Activated CD4-positive, alpha-beta T cell treated with anti-CD3 and anti-CD28 coated beads for 4 hours (primary cell): ENCODE measurements at regions not wholly inside any gene's neighbourhood (a gene's known extent, or its start where the extent isn't known, plus 50 kb on each side); places are given as distances from the start of the nearest gene placed in this dataset.

Experiments
- DNase-seq, 2 donors: peaks; one replicate each; pipeline ENCODE4 v3.0.0-alpha.2; 2020

GRCh38 chr13:95352486-95352885, 51.2 kb upstream of the ABCC4 start:
- DNase-seq: no peak

GRCh38 chr13:95354156-95354555, 52.9 kb upstream of the ABCC4 start:
- no peak for DNase-seq

DNA sequence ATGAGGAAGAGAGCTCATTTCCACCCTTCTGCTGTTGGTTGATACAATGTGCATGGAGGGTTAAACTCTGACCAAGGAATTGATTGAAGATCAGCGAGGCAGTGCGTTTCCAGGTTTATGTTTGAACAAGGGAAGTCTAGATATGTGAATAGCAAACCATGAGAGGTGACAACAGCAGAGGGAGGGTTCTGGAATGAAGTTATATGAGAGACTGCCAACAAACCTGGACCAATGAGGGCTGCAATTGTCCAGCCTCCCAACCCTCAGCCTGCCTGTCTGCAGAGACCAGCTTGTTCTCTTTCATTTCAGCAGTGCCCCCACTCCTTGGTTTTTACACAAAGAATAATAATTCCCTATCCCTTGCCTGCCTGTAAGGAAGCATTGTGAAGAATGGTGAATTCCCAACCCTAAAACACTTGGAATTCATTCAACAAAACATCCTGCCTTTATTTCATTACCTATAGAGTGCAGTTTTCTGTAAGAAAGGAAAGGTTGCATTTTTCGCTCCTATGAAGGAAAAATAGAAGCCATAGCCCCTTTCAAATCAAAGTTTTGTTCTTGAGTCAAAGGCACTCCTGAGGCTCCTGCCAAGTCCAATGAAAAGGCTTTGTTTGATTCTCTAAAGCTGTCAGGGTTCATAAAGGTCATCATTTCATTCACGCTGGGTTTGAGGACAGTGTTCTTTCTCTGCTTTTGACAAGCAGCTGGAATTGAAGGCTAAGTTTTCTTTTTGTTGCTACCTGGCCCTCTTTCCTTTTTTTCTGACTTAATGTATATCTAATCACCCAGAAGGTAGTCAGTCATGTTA, 53.6 kb upstream of the ABCC4 start:
- DNase-seq: no peak

DNA sequence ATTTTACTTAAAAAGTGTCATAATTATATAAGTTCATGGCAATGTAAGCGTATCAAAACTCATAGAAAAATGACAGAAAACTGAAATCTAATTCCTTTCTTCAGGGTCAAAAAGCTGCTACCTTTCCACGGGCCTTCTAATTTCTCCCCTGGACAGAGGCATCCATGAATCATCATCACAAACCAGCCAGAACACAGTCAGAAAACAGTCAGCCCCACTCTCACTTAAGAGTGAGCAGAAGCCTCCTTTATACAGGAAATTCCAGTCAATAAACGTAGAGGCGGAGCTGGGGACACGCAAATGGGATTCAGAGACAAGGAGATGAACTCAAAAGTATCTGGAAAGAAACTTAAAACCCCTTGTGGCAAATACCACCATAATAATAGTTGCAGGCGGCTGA, 54.2 kb upstream of the ABCC4 start:
- DNase-seq: no peak

GRCh38 chr13:95356916-95357315, 55.7 kb upstream of the ABCC4 start:
- no peak for DNase-seq

DNA sequence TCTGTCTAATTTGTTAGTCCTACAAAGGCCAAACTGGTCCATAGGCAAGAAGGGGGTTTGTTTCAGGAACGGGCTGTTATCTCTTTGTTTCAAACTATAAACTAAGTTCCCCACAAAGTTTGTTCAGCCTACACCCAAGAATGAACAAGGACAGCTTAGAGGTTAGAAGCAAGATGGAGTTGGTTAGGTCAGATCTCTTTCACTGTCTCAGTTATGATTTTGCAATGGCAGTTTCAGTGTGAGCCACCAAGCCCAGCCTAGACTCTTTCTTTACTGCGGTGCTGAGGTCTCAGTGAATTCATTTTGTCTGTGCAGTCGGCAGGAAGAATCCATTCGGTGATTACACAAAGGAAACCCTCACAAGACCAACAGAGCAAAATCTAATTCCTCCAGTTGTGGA, 56.6 kb upstream of the ABCC4 start:
- DNase-seq: no peak

DNA sequence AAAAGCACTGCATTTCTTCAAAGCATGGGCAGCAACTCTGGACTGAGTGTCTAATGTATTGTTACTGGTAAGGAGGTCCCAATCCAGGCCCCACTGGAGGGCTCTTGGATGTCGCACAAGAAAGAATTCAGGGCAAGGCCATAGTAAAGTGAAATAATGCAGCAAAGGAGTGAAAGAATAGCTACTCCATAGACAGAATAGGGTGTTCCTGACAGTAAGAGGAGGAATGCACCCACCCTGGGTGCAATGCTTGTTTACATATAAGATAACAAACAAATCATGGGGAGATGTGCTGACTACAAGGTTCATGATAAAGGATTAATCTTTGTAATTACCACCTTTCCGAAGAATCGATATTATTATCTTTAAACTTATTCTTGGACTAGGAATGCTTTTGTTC, 58.8 kb upstream of the ABCC4 start:
- DNase-seq: no peak

DNA sequence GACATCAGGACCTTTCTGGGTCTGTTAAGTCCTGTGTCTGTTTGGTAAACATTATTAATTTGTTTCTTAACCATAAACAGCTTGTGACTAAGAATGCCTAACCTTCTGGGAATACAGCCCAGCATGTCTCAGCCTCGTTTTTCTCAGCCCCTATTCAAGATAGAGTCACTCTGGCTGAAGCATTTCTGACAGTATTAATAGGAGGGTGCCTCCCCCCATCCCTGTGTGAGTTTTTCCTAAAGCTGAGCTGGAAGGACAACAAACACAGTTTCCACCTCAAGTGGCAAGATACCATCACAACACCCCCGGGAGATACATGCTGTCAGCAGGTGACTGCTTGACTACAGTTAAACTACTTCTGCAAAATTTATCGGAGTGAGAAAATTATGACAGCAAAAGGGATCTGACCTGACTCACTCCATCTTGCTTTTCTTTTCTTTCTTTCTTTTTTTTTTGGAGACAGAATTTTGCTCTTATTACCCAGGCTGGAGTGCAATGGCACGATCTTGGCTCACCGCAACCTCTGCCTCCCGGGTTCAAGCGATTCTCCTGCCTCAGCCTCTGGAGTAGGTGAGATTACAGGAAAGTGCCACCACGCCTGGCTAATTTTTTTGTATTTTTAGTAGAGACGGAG, 59.3 kb upstream of the ABCC4 start:
- DNase-seq: no peak

GRCh38 chr13:95361686-95362085, 60.4 kb upstream of the ABCC4 start:
- DNase-seq: no peak

GRCh38 chr13:95362666-95363065, 61.4 kb upstream of the ABCC4 start:
- DNase-seq: no peak

DNA sequence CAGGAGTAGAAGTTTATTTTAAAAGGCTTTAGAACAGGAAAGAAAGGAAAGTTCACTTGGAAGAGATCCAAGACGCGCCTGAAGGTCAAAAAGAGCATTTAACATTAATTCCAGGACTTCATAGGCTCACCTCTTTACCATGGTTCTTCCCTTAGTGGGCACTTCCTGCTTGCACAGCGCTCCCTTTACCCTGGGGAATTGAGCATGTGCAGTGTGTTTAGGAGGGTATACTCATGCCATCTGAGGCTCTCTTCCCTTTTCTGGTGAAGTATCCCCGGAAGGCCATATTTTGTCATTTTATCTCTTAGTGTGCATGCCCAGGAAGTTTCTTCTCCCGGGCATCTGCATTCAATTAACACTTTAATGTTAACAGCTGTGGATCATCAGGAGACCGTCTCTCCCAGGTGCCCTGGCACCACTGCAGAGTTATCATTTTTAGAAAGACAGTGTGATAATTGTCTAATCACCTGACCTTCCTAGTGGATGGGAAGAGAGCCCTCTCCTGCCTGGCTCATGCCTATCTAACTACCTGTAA, 66.1 kb upstream of the ABCC4 start:
- no peak for DNase-seq

DNA sequence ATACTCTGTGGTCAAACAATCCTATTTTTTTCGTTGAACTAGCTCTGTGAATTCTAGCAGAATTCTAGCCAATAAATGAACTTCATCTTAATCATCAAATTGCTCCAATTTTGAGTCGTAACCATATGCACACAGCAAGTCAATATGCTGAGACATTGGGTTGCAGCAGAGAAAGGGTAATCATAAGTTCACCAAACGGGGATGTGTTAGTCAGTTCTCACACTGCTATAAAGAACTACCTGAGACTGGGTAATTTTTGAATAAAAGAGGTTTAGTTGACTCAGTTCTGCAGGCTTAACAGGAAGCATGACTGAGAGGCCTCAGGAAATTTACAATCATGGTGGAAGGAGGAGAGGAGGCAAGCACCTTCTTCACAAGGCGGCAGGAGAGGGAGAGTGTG, 67.7 kb upstream of the ABCC4 start:
- DNase-seq: no peak

DNA sequence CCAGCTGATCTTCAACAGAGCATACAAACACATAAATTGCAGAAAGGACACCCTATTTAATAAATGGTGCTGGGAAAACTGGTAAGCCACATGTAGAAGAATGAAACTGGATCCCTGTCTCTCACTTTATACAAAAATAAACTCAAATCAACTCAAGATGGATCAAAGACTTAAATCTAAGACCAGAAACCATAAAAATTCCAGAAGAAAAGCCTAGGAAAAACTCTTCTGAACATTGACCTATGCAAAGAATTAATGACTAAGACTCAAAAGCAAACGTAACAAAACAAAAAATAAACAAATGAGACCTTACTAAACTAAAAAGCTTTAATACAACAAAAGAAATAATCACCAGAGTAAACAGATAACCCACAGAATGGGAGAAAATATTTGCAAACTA, 74.5 kb upstream of the ABCC4 start:
- no peak for DNase-seq

- no peak for DNase-seq
These were observed 77.4 kb upstream of the ABCC4 start for GRCh38 chr13:95378603-95379002.

DNA sequence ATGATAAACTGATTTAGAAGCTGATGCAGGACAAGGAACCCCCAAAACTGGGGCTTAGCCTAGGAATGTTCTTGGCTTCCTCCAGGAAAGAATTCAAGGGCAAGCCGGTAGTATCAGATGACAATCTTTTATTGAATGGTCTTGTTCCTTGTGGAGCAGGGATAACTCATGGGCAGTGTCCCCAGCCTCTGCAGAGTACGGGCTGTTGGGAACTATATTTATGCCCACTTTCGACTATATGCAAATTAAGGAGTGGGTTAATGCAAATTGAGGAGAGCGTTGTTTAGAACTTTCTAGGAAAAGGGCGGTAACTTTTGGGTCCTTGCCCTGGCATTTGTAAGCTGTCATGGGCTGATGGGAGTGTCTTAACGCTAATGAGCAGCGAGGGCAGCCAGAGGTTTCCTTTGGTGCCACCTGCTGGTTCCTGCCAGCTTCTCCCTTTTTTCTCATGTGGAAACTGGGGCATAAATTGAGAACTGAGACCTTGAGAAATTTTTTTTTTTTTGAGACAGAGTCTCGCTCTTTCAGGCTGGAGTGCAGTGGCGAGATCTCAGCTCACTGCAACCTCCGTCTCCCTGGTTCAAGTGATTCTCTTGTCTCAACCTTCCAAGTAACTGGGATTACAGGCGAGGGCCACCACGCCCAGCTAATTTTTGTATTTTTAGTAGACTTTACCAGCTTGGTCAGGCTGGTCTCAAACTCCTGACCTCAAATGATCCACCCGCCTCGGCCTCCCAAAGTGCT, 79.4 kb upstream of the ABCC4 start:
- DNase-seq: peak; percentile 57 to 64

GRCh38 chr13:95381212-95381527, 79.9 kb upstream of the ABCC4 start:
- no peak for DNase-seq

DNA sequence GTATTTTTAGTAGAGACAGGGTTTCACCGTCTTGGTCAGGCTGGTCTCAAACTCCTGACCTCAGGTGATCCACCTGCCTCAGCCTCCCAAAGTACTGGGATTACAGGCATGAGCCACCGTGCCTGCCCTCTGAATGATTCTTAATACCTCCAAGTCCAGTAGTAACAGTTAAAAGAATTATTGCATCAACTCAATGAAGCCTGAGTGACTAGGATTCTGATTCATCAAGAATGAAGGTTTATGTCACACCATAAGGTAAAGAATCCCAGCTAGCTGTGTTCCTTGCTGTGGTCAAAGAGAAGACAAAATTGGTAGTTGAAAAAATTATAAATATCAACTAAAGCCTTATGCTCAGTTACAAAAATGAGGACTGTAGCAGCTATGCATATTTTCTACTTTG, 81.2 kb upstream of the ABCC4 start:
- DNase-seq: no peak

DNA sequence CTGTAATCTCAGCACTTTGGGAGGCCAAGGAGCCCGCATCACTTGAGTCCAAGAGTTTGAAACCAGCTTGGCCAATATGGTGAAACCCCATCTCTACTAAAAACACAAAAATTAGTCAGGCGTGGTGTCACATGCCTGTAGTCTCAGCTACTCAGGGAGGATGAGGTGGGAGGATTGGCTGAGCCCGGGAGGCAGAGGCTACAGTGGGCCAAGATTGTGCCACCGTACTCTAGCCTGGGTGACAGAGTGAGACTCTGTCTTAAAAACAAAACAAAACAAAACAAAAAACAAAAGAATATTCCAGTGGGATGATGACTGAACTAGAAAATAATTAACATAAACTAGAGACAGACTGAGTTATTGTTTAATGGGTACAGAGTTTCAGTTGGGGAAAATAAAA, 81.7 kb upstream of the ABCC4 start:
- DNase-seq: no peak

- DNase-seq: no peak
These were observed 84.1 kb upstream of the ABCC4 start for GRCh38 chr13:95385373-95385772.

- no peak for DNase-seq
These were observed 84.5 kb upstream of the ABCC4 start for GRCh38 chr13:95385798-95386197.

DNA sequence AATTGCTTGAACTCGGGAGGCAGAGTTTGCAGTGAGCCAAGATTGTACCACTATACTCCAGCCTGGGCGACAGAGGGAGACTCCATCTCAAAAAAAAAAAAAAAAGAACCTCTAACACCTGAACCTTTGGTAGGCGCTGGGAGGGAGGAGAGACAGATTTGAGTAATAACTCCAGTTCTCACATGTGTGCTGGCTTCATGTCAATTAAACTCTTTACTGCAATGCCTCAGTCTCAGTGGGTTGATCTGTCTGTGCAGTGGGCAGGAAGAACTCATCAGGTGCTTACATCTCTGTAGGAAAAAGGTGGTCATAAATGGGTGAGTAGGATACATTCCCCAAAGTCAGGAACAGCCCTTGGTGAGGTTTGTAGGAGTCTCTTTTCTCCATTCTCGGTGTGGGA, 85.1 kb upstream of the ABCC4 start:
- no peak for DNase-seq

DNA sequence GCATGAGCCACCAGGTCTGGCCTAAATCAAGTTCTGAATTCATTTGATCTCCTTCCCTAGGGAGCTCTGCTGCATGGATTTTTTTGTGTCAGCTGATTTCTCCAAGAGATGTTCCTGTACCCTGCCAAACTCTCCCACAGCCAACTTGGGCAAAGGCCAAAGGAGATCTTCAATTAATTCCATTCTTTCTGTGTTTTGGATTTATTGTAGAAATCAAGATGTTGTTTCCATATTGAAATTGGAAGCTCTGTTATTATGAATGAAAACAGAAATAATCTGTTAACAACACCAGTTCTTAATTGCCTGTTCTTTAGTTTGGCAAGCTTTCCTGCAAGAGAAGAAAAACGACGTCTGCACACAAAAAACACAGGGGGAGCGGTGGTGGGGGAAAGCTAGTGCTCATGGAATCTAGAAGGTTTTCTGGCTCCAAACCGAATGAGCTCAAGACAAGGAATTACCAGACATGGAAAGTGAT, 86.5 kb upstream of the ABCC4 start:
- DNase-seq: no peak

DNA sequence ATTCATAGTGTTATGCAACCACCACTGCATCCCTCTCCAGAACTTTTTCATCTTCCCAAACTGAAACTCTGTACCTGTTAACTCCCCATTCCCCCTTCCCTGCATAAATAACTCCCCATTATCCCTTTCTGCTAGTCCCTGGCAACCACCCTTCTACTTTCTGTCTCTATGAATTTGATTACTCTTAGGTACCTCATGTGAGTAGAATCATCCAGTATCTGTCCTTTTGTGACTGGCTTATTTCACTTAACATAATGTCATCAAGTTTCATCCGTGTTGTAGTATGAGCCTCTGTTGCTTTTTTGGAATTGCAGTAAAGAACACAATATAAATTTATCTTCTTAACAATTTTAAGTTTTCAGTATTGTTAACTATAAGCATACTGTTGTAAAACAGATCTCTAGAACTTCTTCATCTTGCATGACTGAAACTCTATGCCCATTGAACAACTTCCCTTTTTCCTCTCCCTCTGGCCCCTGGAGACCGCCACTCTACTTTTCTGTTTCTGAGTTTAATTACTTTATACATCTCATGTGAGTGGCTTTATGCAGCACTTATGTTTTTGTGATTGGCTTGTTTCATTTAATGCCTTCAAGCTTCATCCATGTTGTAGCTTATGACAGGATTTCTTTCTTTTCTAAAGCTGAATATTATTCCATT, 87.3 kb upstream of the ABCC4 start:
- DNase-seq: no peak
